NCI-H2196 (cell line): ENCODE measurements at regions not wholly inside any gene's neighbourhood (a gene's known extent, or its start where the extent isn't known, plus 50 kb on each side); places are given as distances from the start of the nearest gene placed in this dataset.
"Not testable (repeated sequence)": the region's sequence is repeated elsewhere in the genome, so short reads cannot be mapped to it uniquely, and the experiment has no call there.

Experiments
- DNase-seq: peaks from one replicate; lab custom pipeline; 2025; ENCODE audit not compliant: unreplicated experiment; lab: John Stamatoyannopoulos, UW

GRCh38 chr14:31911160-31911559 lies 165.9 kb upstream of the ARHGAP5 start:
- DNase-seq = no peak

DNA sequence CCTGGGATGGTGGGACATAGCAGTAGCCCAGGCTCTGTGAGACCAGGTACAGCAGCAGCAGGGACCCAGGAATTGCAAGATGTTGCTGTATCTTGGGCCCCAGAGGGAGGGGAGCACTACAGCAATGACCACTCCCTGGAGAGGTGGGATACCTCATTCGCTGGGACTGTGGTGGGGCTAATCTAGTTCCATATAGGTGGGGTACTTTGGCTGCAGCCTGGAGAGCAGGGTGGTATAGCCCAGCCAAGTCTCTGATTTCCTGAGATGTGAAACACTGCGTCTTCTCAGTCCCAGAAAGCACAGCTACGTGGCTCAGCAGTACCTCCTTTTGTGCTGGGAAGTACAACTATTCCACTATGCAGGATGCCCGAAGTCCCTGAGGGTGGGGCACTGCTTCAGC lies 163.7 kb upstream of the ARHGAP5 start:
- DNase-seq = no peak

DNA sequence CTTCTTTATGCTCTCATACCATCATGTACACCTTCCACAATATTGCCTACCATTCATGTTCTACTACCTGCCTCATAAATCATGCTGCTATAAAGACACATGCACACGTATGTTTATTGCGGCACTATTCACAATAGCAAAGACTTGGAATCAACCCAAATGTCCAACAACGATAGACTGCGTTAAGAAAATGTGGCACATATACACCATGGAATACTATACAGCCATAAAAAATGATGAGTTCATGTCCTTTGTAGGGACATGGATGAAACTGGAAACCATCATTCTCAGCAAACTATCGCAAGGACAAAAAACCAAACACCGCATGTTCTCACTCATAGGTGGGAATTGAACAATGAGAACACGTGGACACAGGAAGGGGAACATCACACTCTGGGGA lies 158.8 kb upstream of the ARHGAP5 start:
- DNase-seq = not testable (repeated sequence)

DNA sequence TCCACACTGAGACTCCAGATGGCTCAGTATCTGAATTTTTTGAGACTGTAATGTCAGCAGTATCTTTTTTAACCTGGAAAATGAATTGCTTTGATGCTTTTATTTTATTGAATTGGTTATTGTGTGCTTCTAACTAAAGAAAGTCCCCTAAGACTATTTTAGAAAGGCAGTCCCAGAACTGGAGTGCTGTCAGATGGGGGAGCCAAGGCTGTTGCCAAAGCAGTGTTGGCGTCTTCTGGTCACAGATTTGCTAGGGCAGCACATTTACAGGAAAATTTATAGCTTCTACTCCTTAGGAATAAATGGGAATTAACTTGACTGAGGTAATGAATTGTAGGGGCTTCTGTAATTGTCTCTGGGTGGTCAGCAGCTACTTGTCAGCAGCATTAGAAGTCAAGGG lies 157.1 kb upstream of the ARHGAP5 start:
- no peak for DNase-seq

GRCh38 chr14:31920989-31921650 lies 156.0 kb upstream of the ARHGAP5 start:
- DNase-seq = no peak

DNA sequence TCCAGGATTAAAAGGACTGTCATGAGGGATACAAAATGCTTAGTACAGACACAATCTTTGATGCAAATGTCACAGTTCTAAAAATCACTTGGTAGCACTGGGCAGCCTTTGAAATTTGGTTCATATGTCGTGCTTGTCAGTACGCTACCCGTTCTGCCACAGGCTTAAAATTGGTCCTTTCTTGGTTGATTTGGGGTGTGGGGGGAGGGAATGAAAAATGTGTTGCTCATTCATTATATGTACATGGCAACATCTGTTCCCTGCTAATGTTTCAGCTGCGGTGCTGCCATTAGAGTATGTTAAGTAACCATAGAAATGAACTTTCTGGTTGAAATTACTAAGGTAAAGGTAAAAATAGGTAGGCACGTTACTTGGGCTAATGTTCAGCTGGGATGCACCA lies 155.4 kb upstream of the ARHGAP5 start:
- DNase-seq = no peak

GRCh38 chr14:31926123-31926522 lies 151.0 kb upstream of the ARHGAP5 start:
- peak; percentile 37 for DNase-seq

GRCh38 chr14:31926652-31927347 lies 150.3 kb upstream of the ARHGAP5 start:
- DNase-seq = no peak

GRCh38 chr14:31927348-31927832 lies 149.7 kb upstream of the ARHGAP5 start:
- DNase-seq = no peak

- no peak for DNase-seq
These were observed 147.0 kb upstream of the ARHGAP5 start for GRCh38 chr14:31930070-31930469.

GRCh38 chr14:31930493-31931240 lies 146.4 kb upstream of the ARHGAP5 start:
- DNase-seq = no peak

DNA sequence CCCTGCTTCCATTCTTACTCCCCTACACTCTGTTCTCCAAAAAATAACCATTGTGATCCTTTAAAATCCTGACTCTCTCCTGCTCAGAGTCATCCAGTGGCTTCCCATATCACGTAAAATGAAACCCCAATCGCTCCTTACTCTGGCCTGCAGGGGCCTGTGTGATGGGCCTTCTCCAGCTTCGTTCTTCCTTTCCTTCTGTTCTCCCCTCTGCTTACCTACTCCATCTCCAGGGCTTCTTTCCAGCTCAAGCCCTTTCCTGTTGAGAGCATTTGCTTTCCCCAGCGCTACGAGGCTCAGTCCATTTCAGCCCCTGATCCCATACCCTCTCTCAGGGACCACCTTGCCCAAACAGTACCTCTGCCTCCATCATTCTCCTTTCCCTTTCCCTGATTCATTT lies 144.4 kb upstream of the ARHGAP5 start:
- DNase-seq = no peak

GRCh38 chr14:31933716-31934115 lies 143.4 kb upstream of the ARHGAP5 start:
- DNase-seq = no peak

- DNase-seq = peak; percentile 39
These were observed 142.3 kb upstream of the ARHGAP5 start for GRCh38 chr14:31934767-31935266.

DNA sequence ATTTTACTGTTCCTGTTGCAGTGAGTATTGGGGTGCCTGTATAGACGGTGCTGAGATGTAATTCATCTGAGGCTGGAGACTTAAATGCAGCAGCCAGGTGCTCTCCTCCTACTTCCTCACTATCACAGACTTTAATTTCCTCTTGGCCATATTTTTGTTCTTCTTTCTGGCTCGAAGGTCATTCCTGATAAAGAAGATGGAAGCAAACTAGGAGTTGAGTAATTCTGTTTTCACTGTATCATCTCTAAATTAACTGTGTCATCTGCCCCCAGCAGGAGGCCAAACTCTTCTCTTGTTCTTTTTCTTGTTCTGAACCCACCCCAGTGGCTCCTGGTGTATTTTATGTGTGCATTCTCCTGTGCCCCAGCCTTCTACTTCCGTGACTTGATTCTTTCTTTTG lies 141.7 kb upstream of the ARHGAP5 start:
- DNase-seq = no peak

GRCh38 chr14:31936115-31936514 lies 141.0 kb upstream of the ARHGAP5 start:
- DNase-seq = no peak

GRCh38 chr14:31937730-31938346 lies 139.3 kb upstream of the ARHGAP5 start:
- no peak for DNase-seq

DNA sequence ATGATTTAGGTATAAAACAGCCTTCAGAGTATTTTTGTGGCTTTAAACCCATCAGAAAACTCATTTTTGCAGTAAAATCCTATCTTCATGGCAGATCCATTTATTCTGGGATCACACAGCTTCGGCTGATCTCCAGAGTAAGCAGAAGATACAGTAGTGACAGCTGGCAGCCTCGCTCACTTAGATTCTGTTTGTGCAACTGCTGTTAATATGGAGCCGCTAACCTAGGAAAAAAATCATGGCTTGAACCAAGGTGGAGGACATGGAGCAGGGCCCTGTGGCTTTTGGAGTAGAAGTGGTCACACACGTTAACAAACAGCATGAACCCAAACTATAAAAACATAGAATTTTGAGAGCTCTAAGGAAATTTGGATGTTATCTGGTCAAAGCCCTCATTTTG lies 137.2 kb upstream of the ARHGAP5 start:
- DNase-seq = no peak

- no peak for DNase-seq
These were observed 135.6 kb upstream of the ARHGAP5 start for GRCh38 chr14:31941487-31941886.

- no peak for DNase-seq
These were observed 134.8 kb upstream of the ARHGAP5 start for GRCh38 chr14:31942166-31942841.
